Right ventricle myocardium inferior (tissue), 1 donor: ENCODE measurements at regions not wholly inside any gene's neighbourhood (a gene's known extent, or its start where the extent isn't known, plus 50 kb on each side); places are given as distances from the start of the nearest gene placed in this dataset.
"Not testable (repeated sequence)": the region's sequence is repeated elsewhere in the genome, so short reads cannot be mapped to it uniquely, and the experiment has no call there.

ENCODE experiments used
- ATAC-seq: fragments of 200-7000 bp; cut with Tn5 transposase; one replicate; pipeline ENCODE4 v1.9.1; 2020; ENCODE audit warnings: mild to moderate bottlenecking, moderate library complexity
- DNase-seq: peaks from one replicate; pipeline ENCODE4 v3.0.0; 2021; ENCODE audit errors: missing footprints
- intact Hi-C: fragments of 100-400 bp; cut with DNase I; formaldehyde crosslinking; loops from one replicate; pipeline ENCODE4 v1.11.0; 2022
- donor health status: DM: no; HTN: yes; CAD: no; lungs with severe emphysema.

DNA sequence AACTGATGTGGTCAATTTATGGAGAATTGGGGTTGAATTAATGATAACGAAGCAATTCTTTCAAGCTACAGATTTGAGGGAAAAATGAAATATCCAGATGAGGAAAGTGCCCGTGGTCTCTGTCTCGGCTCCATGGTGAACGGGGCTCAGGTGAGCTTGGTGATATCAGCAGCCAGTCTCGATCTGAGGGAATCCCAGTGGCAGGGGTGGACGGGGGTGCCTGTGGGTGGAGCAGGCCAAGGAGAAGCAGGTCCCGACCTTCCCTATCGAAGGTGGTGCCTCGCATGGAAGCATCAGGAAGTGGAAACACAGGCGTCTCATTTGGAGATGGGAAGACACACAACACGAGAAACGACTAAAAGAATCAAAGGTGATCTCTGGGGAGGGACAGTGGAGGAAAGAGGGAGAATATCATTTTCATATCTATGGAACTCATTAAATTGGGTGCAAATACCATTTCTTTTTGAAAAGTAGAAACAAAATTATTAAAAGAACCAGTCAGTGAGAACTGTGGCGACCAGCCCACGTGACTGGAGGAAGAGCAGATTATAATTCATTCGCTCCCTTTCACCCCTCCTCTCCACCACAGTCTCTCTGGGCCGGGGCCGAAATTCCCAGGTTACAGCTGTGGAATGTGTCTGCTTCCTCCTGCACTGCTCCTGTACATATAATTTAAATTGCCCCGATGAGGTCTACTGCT is 354.3 kb upstream of the SFSWAP start:
- intact Hi-C loops: no loop called here
- DNase-seq (no peak), ATAC-seq (no peak)

DNA sequence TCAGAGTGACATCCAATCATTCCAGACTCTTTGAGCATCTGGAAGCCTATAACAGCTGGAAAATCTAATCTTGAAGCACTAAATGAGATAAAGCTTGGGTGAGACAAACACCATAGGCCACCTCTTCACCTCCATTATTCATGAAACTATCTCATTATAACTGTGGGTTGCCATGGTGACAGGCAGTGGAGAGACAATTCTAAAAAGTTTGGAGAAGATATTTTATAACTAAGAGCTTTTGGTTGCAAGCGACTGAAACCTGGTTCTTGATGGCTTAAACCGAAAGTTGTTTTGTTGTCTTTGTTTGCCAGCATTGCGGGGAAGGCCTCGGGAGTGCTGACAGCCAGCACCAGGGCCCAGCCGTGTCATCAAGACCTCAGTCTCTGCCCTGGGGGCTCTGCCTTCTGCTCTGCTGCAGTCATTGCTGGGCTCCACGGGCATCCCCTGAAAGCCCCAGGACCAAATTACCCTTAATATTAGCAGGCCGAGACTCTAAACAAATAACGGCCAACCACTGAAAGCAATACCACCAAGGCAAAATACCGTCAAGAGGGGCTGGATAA is 353.6 kb upstream of the SFSWAP start:
- no peak for ATAC-seq
- intact Hi-C loops: no loop called here
- no peak for DNase-seq

DNA sequence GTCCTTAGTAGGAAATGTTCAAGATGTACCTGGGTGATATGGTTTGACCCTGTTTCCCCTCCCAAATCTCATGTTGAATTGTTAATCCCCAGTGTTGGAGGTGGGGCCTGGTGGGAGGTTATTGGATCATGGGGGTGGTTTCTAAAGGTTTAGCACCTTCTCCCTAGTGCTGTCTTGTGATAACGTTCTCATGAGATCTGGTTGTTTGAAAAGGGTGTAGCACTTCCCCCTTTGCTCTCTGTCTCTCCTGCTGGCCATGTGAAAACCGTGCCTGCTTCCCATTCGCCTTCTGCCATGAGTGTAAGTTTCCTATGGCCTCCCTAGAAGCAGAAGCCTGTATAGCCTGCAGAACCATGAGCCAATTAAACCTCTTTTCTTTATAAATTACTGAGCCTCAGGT is 353.0 kb upstream of the SFSWAP start:
- ATAC-seq (no peak), DNase-seq (no peak)
- intact Hi-C loops: no loop called here

DNA sequence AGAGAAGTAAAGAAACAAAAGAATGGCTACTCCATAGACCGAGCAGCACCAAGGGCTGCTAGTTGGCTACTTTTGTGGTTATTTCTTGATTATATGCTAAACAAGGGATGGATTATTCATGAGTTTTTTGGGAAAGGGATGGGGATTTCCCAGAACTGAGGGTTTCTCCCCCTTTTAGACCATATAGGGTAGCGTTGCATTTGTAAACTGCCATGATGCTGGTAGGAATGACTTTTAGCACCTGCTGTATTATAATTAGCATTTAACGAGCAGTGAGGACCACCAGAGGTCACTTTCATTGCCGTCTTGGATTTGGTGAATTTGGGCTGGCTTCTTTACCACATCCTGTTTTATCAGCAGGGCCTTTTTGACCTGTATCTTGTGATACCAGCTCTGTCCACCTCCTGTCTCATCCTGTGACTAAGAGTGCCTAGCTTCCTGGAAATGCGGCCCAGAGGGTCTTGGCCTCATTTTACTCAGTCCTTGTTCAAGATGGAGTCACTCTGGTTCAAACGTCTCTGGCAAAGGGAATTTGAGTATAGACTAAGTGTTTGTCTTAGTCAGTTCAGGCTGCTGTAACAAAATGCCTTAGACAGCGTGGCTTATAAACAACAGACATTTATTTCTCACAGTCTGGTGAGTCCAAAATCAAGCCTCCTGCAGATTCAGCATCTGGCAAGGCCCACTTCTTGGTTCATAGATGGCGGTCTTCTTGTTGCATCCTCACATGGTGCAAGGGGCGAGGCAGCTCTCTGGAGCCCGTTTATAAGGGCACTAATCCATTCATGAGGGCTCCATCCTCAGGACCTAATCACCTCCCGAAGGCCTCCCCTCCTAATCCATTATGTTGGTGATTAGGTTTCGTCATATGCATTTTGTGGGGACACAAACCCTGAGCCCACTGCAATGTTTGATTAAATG is 348.3 kb upstream of the SFSWAP start:
- ATAC-seq: no peak
- intact Hi-C loops: no loop called here
- no peak for DNase-seq

DNA sequence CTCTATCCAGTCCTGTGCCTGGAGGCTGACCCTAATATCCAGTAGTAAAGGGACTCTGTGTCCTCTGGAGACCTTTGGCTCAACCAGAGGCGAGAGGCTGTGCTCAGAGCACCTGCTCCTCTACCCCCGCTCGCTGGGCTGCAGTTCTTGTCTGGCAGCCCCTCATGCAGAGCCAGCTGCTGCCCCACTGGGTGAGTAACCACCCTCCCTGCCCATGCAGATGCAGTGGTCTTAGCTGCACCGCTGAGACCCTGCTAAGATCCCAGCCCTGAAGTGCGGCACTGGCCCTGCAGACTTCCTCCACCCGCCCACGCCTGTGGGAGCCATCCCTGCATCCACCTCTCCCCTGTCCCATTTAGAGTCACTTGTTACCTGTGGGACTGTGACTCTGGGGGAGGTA is 347.5 kb upstream of the SFSWAP start:
- no peak for ATAC-seq
- intact Hi-C loops: no loop called here

DNA sequence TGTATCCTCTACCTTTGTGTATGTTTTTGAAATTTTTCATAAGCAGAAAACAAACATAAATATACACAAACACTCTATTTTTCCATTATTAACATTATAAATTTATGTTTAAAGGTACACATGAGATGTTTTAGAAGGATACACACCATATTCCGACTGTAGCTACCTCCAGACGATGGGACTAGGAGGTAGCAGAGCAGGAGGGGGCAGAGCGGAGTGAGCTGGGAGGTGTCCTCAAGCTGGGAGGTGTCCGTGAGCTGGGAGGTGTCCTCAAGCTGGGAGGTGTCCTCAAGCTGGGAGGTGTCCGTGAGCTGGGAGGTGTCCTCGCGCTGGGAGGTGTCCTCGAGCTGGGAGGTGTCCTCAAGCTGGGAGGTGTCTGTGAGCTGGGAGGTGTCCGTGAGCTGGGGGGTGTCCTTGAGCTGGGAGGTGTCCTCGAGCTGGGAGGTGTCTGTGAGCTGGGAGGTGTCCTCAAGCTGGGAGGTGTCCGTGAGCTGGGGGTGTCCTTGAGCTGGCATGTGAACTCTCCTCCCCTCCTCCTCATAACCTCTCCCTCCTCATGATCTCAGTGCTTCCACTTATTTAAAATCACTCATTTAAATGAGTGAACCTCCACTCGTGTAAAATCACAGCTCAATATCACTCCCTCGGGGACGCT is 346.9 kb upstream of the SFSWAP start:
- no peak for ATAC-seq
- no peak for DNase-seq
- intact Hi-C loops: no loop called here

More for the DNA sequence above, 347.5 kb upstream of the SFSWAP start:
- DNase-seq: no peak

DNA sequence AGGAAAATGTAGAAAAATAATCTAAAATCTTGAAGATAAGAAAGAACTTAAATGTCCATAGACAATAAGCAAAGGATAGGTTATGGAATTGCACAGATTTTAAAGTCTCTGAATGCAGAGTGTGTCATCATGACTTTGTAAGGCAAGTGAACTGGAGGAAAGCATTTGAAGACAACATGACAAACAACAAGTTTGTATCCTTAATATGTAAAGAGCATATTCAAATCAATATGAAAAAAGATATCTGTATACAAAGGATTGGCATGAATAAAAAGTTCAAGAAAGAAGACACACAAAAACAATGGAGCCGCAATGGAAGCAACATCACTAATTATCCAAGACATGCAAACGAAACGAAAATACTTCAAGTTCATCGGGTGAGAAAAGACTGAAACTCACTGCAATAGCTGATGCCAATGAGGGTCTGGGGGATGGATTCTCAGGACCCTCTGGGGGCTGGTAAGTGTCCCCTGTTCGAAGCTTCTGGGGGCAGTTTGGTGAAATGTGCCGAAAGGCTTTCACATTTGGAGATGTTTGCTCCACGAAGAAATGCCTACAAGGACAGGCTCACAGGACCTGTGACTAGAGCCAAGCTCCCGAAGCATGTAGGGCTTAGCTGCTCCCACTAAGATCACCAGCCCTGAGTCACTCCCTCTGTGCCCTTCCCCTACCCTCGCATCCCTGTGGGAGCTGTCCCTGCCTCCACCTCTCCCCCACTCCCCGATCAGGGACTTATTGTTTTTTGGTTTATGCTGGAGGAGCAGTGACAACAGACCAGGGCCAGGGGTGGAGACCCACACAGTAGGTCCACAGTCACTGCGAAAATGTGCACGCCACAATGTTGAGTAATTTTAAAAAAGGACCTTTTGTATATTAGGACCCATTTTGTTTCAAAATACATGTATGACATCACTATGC is 345.7 kb upstream of the SFSWAP start:
- no peak for ATAC-seq
- intact Hi-C loops: no loop called here
- DNase-seq: no peak

DNA sequence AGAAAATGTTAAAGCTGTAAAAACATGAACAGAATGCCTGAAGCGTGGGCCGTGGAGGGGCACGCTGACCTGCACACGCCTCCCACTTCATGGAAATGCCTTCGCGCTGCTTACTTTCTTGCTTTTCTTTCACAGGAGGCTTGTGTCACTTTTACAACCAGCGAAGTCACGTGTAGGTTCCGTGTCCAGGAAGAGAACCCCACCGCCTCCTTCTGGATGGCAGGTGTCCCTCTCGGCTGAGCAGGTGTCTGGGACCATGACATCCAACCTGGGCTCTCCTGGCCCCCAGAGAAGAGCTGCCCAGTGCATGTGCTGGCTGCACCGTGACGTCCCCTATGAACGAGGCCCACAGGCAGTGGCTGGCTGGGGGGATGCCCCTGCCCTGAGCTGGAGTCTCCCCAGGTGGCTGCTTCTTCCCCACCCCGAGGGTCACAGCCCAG is 345.0 kb upstream of the SFSWAP start:
- intact Hi-C loops: no loop called here
- DNase-seq (no peak), ATAC-seq (no peak)

DNA sequence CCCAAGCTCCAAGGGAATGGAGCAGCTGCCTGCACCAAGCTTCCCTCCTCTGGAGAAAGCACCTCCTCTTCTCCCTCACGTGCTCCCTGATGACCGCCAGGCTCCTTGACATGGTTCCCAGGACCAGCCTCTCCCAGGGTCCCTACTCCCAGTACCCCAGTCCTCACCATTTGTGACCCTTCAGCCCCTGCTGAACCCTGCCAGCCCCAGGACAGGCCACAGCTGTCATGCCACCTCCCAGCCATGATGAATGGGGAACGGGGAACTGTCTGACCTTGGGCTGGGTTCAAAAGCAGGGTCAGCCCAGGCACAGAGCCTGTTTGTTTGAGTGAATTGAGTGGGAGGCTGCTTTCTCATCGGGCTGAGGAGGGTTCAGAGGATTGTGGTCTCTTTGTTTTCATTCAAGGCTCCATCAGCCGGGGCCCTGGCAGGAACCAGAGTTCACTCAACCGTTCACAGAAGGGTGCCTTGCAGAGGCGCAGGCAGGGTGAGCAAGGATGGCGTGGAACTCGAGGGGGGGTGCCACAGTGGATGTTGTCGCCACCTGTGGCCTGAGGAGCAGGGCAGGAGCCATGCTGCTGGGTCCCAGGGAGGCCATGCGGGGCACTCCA is 344.5 kb upstream of the SFSWAP start:
- intact Hi-C loops: no loop called here
- ATAC-seq: no peak
- DNase-seq: no peak

DNA sequence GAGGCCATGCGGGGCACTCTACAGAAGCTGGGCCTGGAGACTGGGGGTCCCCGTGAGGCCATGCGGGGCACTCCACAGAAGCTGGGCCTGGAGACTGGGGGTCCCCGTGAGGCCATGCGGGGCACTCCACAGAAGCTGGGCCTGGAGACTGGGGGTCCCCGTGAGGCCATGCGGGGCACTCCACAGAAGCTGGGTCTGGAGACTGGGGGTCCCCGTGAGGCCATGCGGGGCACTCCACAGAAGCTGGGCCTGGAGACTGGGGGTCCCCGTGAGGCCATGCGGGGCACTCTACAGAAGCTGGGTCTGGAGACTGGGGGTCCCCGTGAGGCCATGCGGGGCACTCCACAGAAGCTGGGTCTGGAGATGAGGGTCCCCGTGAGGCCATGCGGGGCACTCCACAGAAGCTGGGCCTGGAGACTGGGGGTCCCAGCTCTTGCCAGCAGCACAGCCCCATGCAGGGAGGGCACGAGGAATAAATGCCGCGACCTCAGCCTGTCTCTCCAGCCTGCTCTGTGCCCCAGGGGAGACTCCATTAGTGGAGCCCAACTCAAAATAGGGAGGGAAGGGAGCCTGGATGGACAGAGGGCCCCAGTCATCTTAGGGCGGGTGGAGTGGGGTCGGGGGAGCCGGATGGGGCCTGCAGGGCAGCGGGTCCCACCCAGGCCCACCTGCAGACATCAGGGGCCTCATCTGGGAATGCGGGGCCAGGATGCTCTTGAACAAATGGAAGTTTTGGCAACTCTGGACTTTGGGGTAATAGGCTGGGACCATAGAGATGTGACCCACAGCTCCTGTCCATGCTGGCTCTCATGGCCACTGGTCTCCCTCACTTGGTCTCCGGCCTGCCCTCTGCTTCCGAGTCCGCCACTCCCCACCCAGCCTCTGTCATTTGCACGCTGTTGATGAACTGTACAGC is 343.6 kb upstream of the SFSWAP start:
- DNase-seq, ATAC-seq, intact Hi-C loops: not testable (repeated sequence)

DNA sequence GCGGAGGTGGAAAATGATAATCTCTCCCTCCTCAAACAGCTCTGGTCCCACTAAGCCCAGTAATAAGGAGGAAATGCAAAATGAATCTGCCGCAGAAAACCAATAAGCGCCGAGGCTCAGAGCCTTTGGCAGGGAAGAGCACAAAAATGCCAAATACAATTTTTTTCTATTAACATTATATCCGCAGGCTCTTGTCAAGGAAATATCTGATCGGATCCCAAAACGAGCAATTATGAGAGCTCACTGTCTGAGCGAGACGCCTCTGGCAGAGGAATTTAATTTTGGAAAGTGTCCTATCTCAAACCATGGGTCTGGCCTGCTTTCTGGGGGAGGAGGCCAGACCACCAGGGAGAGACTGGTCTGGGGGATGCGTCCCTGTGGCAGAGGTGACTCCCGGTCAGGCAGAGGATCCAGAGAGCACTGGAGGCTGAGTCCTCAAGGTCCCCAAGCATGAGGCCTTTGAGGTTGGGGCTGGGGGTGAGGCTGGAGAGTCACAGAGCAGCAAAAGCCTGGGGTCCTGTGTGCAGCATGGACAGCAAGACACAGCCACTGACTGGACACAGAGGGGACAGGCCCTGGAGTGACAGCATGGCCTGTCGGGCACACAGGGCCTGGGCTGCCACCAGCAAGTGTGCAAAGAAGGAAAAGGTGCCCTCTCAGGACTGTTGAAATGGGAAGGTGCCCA is 342.8 kb upstream of the SFSWAP start:
- no peak for ATAC-seq
- intact Hi-C loops: no loop called here
- no peak for DNase-seq

DNA sequence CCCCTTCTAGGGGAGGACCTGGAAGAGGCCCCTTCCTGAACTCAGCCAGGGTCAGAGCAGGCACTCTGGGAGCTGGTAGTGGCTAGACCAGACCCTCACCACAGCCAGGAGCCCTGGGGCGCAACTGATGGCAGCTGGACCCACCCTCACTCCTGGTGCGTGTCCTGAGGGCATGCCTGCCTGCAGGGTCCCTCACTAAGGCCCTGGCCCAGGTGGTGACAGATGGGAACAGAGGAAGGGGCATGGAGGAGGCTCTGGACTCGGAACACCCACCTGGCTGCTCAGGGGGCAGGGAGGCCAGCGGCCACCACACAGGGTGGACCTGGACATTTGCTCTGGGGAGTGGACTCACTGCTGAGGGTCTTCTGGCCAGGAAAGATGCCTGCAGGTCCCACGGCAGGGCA is 342.2 kb upstream of the SFSWAP start:
- ATAC-seq (no peak), DNase-seq (no peak)
- intact Hi-C loops: no loop called here

DNA sequence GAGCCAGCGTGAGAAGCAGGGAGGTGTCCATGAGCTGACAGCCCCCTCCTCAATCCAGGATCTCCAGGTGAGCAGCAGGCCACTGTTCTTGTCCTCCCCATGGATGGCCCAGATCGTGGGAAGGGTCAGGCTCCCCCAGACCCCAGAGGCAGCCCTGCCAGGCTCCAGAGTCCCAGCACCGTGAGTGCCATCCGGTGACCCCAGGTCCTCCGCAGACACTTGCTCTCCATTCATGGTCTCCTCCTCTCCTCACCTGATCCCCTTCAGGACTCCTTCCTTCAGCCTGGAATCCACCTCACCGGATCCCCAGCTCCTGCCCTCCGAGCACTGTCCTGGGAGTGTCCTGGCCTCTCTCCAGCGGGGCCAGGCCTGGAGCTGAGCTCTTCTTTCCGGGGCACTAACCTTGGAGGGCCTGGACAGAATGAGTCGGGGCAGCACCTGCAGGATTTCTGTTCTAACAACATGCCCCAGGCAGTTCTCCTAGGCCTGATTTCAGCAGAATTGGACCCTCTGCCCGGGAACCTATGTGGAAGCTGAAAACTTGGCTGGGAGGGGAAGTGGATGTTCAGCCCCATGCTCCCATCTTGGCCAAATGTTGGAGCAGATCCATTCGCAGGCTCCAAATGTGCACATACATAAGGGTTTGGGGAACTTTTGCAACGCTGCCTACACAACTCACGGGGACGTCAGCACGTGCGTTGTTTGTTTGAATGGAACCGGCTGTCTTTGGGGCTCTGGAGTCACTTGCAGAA is 341.6 kb upstream of the SFSWAP start:
- DNase-seq (no peak), ATAC-seq (no peak)
- intact Hi-C loops: no loop called here

DNA sequence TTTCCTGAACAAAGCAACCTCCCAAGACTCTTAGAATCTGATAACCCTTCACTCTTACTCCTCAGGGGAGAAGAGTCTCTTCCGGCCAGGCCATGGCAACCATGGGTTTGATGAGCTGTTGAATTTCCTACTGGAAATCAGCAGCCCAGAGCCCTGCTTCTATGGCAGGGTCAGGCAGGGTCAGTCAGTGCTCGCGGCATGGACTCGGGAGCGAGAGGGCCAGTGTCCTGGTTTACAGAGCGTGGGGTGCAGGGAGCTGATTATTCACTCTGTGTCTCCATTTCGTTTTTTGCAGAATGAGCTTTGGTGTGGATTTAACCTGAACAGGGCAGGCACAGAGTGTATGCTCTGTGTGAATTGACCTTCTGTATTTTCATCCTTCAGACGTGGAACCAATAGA is 340.6 kb upstream of the SFSWAP start:
- ATAC-seq (no peak), DNase-seq (no peak)
- intact Hi-C loops: no loop called here

DNA sequence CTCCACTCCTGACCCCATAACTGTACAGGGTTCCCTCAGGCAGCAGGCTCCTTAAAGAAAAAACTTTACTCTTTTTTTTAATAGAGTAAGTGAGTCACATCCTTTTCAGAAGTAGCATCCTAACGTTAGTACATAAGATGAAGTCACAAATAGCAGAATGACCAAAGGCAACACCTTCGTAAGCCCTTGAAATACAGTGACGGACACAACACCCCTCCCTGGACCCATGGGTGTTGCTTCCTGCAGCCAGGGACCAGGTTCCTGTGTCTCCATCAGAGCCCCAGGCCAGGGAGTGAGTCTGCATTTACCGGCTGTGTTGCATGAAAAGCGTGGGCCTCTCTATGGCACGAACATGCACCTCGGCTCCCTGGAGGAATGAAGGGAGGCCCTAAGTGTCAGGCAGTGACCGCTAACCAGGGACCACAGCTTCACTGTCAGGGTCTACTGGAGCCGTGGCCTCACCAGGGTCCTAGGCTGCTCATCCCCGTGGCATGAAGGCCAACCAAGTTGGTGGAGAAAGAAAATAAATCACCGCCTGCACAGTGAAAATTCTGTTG is 340.0 kb upstream of the SFSWAP start:
- intact Hi-C loops: no loop called here
- no peak for DNase-seq
- ATAC-seq: no peak
